ENCODE measurements at regions not wholly inside any gene's neighbourhood (a gene's known extent, or its start where the extent isn't known, plus 50 kb on each side); places are given as distances from the start of the nearest gene placed in this dataset.

- Histone ChIP-seq H3K27ac (no peak overlapping the region), H3K9me3 (no peaks in the 10 kb centered on the region), H3K4me1 (ENCODE audit: control insufficient read depth in 1 of 2, insufficient read depth in 1 of 2, low read depth in 1 of 2, low read length in 1 of 2) (no peaks in the 10 kb centered on the region), H3K4me3 (ENCODE audit: low read depth in 1 of 2, low read length in 1 of 2) (no peak overlapping the region), H3K36me3 (no peaks in the 10 kb centered on the region), H3K27me3 (no peaks in the 10 kb centered on the region)
- TF ChIP-seq CTCF (IDR thresholded peaks at IDR 0.05), result no peak
Observed at GRCh38 chr18:27861539-27861938, 315.4 kb downstream of the CDH2 start.

DNA sequence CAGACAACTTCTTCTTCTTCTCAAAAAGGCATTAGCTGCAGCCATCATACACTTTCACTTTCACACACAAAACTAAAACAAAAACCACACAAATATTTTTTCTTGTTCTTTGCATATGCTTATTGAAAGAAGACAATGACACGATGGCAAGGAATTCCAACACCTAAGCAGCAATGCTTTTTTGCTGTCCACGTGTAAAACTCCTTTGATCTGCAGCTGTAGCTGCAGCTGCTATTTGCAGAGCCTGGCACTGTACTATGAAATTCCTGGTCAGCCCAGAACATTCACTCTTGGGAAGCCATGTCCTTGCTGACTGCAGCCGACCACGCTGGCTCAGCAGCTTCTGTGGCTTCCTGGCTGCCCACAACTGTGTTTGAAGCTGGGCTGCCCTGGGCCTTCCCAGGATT, 316.2 kb downstream of the CDH2 start:
- H3K4me1 ChIP-seq (ENCODE audit: control insufficient read depth in 1 of 2, insufficient read depth in 1 of 2, low read depth in 1 of 2, low read length in 1 of 2), result no peaks in the 10 kb centered on the region
- no peak overlapping the region for H3K4me3 ChIP-seq (ENCODE audit: low read depth in 1 of 2, low read length in 1 of 2)
- no peaks in the 10 kb centered on the region for H3K36me3 ChIP-seq
- H3K27me3 ChIP-seq, result no peaks in the 10 kb centered on the region
- no peak overlapping the region for H3K27ac ChIP-seq
- no peaks in the 10 kb centered on the region for H3K9me3 ChIP-seq
- no peak for TF ChIP-seq CTCF (IDR thresholded peaks at IDR 0.05)

DNA sequence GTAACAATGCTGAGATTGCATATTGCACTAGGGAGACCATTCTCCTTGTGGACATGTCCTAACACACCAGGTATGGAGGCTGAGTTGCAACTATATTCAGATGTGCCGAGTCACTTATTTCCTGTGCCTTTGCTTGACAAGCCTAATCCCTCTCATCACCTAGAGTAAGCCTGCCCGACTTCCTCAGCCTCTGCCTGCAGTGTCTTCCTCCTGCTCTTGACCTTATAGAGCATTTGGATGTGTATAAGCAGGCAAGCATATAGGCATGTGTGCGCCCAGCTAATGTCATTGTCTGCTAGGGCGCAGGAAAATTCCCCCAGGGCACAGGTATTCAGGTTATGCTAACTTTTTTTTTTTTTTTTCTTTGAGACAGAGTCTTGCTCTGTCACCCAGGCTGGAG, 316.9 kb downstream of the CDH2 start:
- Histone ChIP-seq H3K4me1 (ENCODE audit: control insufficient read depth in 1 of 2, insufficient read depth in 1 of 2, low read depth in 1 of 2, low read length in 1 of 2) (no peaks in the 10 kb centered on the region), H3K4me3 (ENCODE audit: low read depth in 1 of 2, low read length in 1 of 2) (no peak overlapping the region), H3K27ac (no peak overlapping the region), H3K9me3 (no peaks in the 10 kb centered on the region), H3K27me3 (no peaks in the 10 kb centered on the region), H3K36me3 (no peaks in the 10 kb centered on the region)
- no peak for TF ChIP-seq CTCF (IDR thresholded peaks at IDR 0.05)

DNA sequence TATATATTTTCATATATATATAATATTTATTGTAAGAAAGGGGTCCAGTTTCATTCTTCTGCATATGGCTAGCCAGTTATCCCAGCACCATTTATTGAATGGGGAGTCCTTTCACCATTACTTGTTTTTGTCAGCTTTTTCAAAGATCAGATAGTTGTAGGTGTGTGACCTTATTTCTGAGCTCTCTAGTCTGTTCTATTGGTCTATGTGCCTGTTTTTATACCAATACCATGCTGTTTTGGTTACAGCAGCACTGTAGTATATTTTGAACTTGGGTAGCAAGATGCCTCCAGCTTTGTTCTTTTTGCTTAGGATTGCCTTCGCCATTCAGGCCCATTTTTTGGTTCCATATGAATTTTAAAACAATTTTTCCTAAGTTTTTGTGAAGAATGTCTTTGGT, 320.1 kb downstream of the CDH2 start:
- Histone ChIP-seq H3K36me3 (no peaks in the 10 kb centered on the region), H3K9me3 (no peaks in the 10 kb centered on the region), H3K4me3 (ENCODE audit: low read depth in 1 of 2, low read length in 1 of 2) (no peak overlapping the region), H3K27me3 (no peaks in the 10 kb centered on the region), H3K4me1 (ENCODE audit: control insufficient read depth in 1 of 2, insufficient read depth in 1 of 2, low read depth in 1 of 2, low read length in 1 of 2) (no peaks in the 10 kb centered on the region), H3K27ac (no peak overlapping the region)
- TF ChIP-seq CTCF (IDR thresholded peaks at IDR 0.05), result no peak

DNA sequence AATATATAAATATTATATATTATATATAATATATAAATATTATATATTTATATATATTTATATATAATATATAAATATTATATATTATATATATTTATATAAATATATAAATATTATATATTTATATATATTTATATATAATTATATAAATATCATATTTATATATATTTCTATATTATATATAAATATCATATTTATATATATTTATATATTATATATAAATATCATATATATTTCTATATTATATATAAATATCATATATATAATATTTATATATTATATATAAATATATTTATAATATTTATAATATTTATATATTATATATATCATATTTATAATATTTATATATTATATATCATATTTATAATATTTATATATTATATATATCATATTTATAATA, 321.4 kb downstream of the CDH2 start:
- no peak overlapping the region for H3K27ac ChIP-seq
- no peaks in the 10 kb centered on the region for H3K9me3 ChIP-seq
- TF ChIP-seq CTCF (IDR thresholded peaks at IDR 0.05), result no peak

DNA sequence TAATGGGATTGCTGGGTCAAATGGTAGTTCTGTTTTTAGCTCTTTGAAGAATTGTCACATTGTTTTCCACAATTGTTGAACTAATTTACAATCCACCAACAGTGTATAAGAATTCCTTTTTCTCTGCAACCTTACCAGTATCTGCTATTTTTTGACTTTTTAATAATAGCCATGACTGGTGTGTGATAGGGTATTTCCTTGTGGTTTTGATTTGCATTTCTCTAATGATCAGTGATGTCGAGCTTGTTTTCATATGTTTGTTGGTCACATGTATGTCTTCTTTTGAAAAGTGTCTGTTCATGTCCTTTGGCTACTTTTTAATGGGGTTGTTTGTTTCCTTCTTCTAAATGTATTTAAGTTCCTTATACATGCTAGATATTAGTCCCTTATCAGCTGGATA, 322.3 kb downstream of the CDH2 start:
- Histone ChIP-seq H3K36me3 (no peaks in the 10 kb centered on the region), H3K27ac (no peak overlapping the region), H3K27me3 (no peaks in the 10 kb centered on the region), H3K9me3 (no peaks in the 10 kb centered on the region), H3K4me1 (ENCODE audit: control insufficient read depth in 1 of 2, insufficient read depth in 1 of 2, low read depth in 1 of 2, low read length in 1 of 2) (no peaks in the 10 kb centered on the region), H3K4me3 (ENCODE audit: low read depth in 1 of 2, low read length in 1 of 2) (no peak overlapping the region)
- no peak for TF ChIP-seq CTCF (IDR thresholded peaks at IDR 0.05)

More for the DNA sequence above, 321.4 kb downstream of the CDH2 start:
- no peaks in the 10 kb centered on the region for H3K36me3 ChIP-seq
- H3K27me3 ChIP-seq, result no peaks in the 10 kb centered on the region
- H3K4me3 ChIP-seq (ENCODE audit: low read depth in 1 of 2, low read length in 1 of 2), result no peak overlapping the region
- no peaks in the 10 kb centered on the region for H3K4me1 ChIP-seq (ENCODE audit: control insufficient read depth in 1 of 2, insufficient read depth in 1 of 2, low read depth in 1 of 2, low read length in 1 of 2)
